PC-3 (cell line): ENCODE measurements at regions not wholly inside any gene's neighbourhood (a gene's known extent, or its start where the extent isn't known, plus 50 kb on each side); places are given as distances from the start of the nearest gene placed in this dataset.

Experiments used
- CTCF ChIP-seq: fragments of 300-600 bp; sonication (generic); conservative IDR thresholded peaks from 2 replicates; pipeline ENCODE4 v1.5.1; 2017; ENCODE audit warnings: antibody characterized with exemption, low read depth, mild to moderate bottlenecking, low read length
- EZH2 ChIP-seq: fragments of 300-600 bp; sonication (generic); IDR thresholded peaks from one replicate; pipeline ENCODE4 v1.6.1; 2017; ENCODE audit warnings: antibody characterized with exemption, mild to moderate bottlenecking, low read length; ENCODE audit not compliant: unreplicated experiment
- EZH2phosphoT487 ChIP-seq: fragments of 300-600 bp; sonication (generic); IDR thresholded peaks from 2 replicates; pipeline ENCODE4 v1.6.1; 2018; ENCODE audit warnings: mild to moderate bottlenecking, antibody characterized with exemption, low read length, borderline replicate concordance

GRCh38 chr3:64805248-64805647 is 117.4 kb upstream of the ADAMTS9 start:
- TF ChIP-seq EZH2phosphoT487, result no peak
- no peak for TF ChIP-seq CTCF
- no peak for TF ChIP-seq EZH2
